ENCODE measurements at regions not wholly inside any gene's neighbourhood (a gene's known extent, or its start where the extent isn't known, plus 50 kb on each side); places are given as distances from the start of the nearest gene placed in this dataset.

GRCh38 chr18:76634564-76634963 is 139.5 kb upstream of the ZNF516 start:
- Mint-ChIP-seq H3K9me3 (ENCODE audit: unreplicated experiment) (no peaks in the 10 kb centered on the region), H3K27me3 (ENCODE audit: unreplicated experiment) (peaks cover 21% of the 10 kb centered on the region), H3K4me3 (ENCODE audit: unreplicated experiment) (no peak overlapping the region), H3K36me3 (ENCODE audit: unreplicated experiment) (no peaks in the 10 kb centered on the region), H3K27ac (ENCODE audit: unreplicated experiment) (no peak overlapping the region), H3K4me1 (ENCODE audit: unreplicated experiment) (no peaks in the 10 kb centered on the region)
- no peak for TF ChIP-seq CTCF (IDR thresholded peaks at IDR 0.05)
- DNase-seq (ENCODE audit: extremely low spot score, unreplicated experiment), result no peak

GRCh38 chr18:76633588-76634269 is 138.7 kb upstream of the ZNF516 start:
- H3K4me1 Mint-ChIP-seq (ENCODE audit: unreplicated experiment), result no peaks in the 10 kb centered on the region
- no peak overlapping the region for H3K4me3 Mint-ChIP-seq (ENCODE audit: unreplicated experiment)
- no peak overlapping the region for H3K27ac Mint-ChIP-seq (ENCODE audit: unreplicated experiment)
- no peaks in the 10 kb centered on the region for H3K36me3 Mint-ChIP-seq (ENCODE audit: unreplicated experiment)
- H3K9me3 Mint-ChIP-seq (ENCODE audit: unreplicated experiment), result peaks cover 4% of the 10 kb centered on the region
- no peak for DNase-seq (ENCODE audit: extremely low spot score, unreplicated experiment)
- peaks cover 22% of the 10 kb centered on the region for H3K27me3 Mint-ChIP-seq (ENCODE audit: unreplicated experiment)
- no peak for TF ChIP-seq CTCF (IDR thresholded peaks at IDR 0.05)

- H3K27ac Mint-ChIP-seq (ENCODE audit: unreplicated experiment), result no peak overlapping the region
- no peaks in the 10 kb centered on the region for H3K36me3 Mint-ChIP-seq (ENCODE audit: unreplicated experiment)
- no peak for DNase-seq (ENCODE audit: extremely low spot score, unreplicated experiment)
- H3K9me3 Mint-ChIP-seq (ENCODE audit: unreplicated experiment), result peaks cover 15% of the 10 kb centered on the region
- H3K27me3 Mint-ChIP-seq (ENCODE audit: unreplicated experiment), result peaks cover 21% of the 10 kb centered on the region
- H3K4me1 Mint-ChIP-seq (ENCODE audit: unreplicated experiment), result peaks cover under 1% of the 10 kb centered on the region
- no peak overlapping the region for H3K4me3 Mint-ChIP-seq (ENCODE audit: unreplicated experiment)
- TF ChIP-seq CTCF (IDR thresholded peaks at IDR 0.05), result no peak
These were observed 132.4 kb upstream of the ZNF516 start for GRCh38 chr18:76627444-76627843.

GRCh38 chr18:76626991-76627390 is 131.9 kb upstream of the ZNF516 start:
- peaks cover 3% of the 10 kb centered on the region for H3K4me1 Mint-ChIP-seq (ENCODE audit: unreplicated experiment)
- H3K4me3 Mint-ChIP-seq (ENCODE audit: unreplicated experiment), result no peak overlapping the region
- no peak overlapping the region for H3K27ac Mint-ChIP-seq (ENCODE audit: unreplicated experiment)
- no peak for TF ChIP-seq CTCF (IDR thresholded peaks at IDR 0.05)
- H3K9me3 Mint-ChIP-seq (ENCODE audit: unreplicated experiment), result peaks cover 15% of the 10 kb centered on the region
- no peak for DNase-seq (ENCODE audit: extremely low spot score, unreplicated experiment)
- peaks cover 21% of the 10 kb centered on the region for H3K27me3 Mint-ChIP-seq (ENCODE audit: unreplicated experiment)
- H3K36me3 Mint-ChIP-seq (ENCODE audit: unreplicated experiment), result no peaks in the 10 kb centered on the region

GRCh38 chr18:76622651-76623050 is 127.6 kb upstream of the ZNF516 start:
- Mint-ChIP-seq H3K36me3 (ENCODE audit: unreplicated experiment) (no peaks in the 10 kb centered on the region), H3K27ac (ENCODE audit: unreplicated experiment) (no peak overlapping the region), H3K9me3 (ENCODE audit: unreplicated experiment) (peaks cover 10% of the 10 kb centered on the region), H3K4me3 (ENCODE audit: unreplicated experiment) (no peak overlapping the region), H3K27me3 (ENCODE audit: unreplicated experiment) (peaks cover 13% of the 10 kb centered on the region), H3K4me1 (ENCODE audit: unreplicated experiment) (peaks cover 26% of the 10 kb centered on the region)
- TF ChIP-seq CTCF (IDR thresholded peaks at IDR 0.05), result no peak
- no peak for DNase-seq (ENCODE audit: extremely low spot score, unreplicated experiment)

Measured in osteocyte (in vitro differentiated cells).